ENCODE measurements at regions not wholly inside any gene's neighbourhood (a gene's known extent, or its start where the extent isn't known, plus 50 kb on each side); places are given as distances from the start of the nearest gene placed in this dataset.

DNA sequence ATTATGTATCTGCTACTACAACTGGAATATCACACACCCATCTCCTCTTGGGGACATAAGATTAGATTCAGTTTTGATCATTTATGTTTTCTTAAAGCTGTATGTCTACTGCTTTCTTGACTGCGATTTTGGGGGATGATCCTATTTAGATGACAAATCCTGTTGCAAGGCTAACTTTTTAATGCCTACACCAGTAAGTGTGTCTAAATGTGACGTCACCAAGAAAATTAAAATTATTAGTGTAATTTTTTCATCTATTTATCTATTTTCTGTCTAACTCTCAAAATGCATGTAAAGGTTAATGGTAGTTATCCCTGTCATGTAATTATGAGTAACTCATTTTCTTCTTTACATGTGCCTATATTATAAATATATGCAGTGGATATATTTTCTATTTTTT is 170.9 kb upstream of the PPFIA2 start:
- H3K4me3 ChIP-seq (ENCODE audit: low read depth, low read length) = no peak overlapping the region
- TF ChIP-seq, protein P1, sequence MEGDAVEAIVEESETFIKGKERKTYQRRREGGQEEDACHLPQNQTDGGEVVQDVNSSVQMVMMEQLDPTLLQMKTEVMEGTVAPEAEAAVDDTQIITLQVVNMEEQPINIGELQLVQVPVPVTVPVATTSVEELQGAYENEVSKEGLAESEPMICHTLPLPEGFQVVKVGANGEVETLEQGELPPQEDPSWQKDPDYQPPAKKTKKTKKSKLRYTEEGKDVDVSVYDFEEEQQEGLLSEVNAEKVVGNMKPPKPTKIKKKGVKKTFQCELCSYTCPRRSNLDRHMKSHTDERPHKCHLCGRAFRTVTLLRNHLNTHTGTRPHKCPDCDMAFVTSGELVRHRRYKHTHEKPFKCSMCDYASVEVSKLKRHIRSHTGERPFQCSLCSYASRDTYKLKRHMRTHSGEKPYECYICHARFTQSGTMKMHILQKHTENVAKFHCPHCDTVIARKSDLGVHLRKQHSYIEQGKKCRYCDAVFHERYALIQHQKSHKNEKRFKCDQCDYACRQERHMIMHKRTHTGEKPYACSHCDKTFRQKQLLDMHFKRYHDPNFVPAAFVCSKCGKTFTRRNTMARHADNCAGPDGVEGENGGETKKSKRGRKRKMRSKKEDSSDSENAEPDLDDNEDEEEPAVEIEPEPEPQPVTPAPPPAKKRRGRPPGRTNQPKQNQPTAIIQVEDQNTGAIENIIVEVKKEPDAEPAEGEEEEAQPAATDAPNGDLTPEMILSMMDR (IDR thresholded peaks at IDR 0.05; ENCODE audit: borderline replicate concordance, insufficient read depth, low read depth, low read length) = no peak

DNA sequence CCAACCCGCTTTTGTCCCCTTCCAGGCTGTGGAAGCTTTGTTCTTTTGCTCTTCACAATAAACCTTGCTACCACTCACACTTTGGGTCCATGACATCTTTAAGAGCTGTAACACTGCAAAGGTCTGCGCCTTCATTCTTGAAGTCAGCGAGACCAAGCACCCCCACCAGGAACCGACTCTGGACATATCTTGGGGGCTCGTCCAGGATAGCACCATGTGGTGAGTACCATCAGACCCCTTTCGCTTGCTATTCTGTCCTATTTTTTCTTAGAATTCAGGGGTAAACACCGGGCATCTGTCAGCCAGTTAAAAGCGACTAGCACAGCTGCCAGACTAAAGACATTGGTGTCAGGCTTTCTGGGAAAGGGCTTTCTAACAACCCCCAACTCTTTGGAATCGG is 137.6 kb upstream of the PPFIA2 start:
- TF ChIP-seq, protein P1 (IDR thresholded peaks at IDR 0.05; ENCODE audit: borderline replicate concordance, insufficient read depth, low read depth, low read length) = no peak
- no peak overlapping the region for H3K4me3 ChIP-seq (ENCODE audit: low read depth, low read length)

DNA sequence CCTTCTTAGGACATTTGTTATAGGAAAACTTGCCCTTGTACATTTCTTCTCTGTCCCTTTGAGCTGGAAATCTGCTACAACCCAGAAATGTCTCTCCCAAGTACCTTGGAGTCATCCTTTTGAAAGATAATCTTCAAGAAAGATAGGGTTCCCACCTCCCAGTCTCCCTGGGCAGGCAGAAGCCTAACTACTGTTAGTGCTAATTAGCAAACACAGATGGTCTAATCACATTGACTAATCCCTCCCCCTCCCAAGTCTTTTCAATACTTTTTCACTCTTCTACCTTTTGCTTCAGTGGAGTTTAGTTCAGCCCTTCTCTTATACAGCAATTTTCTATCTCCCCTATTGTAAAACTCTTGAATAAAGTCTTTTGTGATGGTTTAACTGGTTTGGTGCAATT is 129.8 kb upstream of the PPFIA2 start:
- H3K4me3 ChIP-seq (ENCODE audit: low read depth, low read length) = no peak overlapping the region
- TF ChIP-seq, protein P1 (IDR thresholded peaks at IDR 0.05; ENCODE audit: borderline replicate concordance, insufficient read depth, low read depth, low read length) = no peak

DNA sequence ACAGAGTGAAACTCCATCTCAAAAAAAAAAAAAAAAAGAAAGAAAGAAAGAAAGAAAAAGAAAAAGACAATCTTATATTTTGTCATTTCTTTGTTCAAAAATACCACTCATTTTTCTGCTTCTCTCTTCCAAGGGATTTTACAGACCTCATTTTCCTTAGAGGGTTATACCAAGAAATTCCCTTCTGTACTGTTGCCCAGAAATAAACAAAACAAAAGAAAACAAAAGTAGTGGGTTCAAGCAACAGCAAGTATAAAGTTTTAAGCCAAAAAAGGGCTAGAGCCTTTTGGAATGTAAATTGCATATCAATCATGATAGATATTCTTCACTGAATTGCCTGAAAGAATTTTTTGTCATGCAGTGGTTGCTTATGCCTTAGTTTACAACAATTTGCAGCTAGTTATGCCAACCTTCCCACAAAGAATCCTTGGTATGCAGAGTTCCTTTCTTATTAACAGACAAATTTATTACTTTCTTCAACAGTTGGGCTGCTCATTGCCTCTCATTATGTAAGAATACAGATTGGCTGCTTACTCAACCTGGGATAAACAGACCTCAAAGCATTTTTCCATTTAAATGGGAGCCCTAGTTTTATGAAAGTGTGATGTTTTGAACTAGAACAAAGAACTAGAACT is 129.1 kb upstream of the PPFIA2 start:
- TF ChIP-seq, protein P1 (IDR thresholded peaks at IDR 0.05; ENCODE audit: borderline replicate concordance, insufficient read depth, low read depth, low read length) = no peak
- H3K4me3 ChIP-seq (ENCODE audit: low read depth, low read length) = no peak overlapping the region

DNA sequence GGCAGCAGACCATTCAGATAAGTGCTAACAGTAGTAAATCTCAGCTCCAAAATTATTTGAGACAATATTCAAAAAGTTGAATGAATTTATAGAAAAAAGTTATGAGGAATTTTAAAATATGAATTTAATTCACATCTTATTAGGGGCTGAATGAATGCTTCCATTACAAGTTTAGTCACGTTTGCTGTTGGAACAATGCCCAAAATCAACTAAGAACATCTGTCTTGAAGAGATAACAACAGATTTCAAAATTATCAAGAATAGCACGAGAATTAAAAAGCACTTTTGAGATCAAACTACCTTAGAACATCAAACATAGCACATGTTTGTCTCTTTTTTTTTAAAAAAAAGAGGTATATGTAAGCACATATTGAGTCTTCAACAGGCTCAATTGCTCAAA is 115.4 kb upstream of the PPFIA2 start:
- H3K4me3 ChIP-seq (ENCODE audit: low read depth, low read length) = no peak overlapping the region
- TF ChIP-seq, protein P1 (IDR thresholded peaks at IDR 0.05; ENCODE audit: borderline replicate concordance, insufficient read depth, low read depth, low read length) = no peak

DNA sequence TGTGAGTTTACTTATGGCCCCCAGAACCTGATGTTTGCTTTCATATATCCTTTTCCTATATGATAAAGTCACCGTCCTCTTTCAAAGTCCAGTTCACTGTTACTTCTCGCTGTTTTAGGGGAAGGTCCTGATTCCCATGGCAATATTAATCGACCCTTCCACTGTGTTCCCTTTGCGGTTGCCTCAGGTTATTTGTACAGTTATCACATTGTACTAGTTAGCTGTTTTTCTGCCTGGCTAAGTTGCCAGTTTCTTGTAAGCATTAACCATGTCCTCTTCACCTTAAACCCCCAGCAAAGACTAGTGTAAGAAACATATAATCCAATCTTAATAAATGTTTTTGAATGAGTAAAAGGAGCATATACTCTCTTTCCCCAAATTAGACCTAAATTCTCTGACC is 115.0 kb upstream of the PPFIA2 start:
- no peak overlapping the region for H3K4me3 ChIP-seq (ENCODE audit: low read depth, low read length)
- TF ChIP-seq, protein P1 (IDR thresholded peaks at IDR 0.05; ENCODE audit: borderline replicate concordance, insufficient read depth, low read depth, low read length) = no peak

DNA sequence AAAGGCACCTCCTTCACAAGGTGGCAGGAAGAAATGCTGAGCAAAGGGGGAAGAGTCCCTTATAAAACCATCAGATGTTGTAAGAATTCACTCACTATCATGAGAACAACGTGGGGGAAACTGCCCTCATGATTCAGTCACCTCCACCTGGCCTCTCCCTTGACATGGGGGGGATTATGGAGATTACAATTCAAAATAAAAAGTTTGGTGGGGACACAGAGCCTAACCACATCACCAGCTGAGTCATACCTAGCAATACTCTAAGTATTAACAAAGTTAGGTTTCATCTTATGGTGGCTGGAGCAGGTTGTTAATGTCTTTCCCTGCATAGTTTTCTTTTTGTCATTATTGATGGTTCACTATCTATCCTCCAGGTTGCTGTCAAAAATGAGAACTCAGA is 113.2 kb upstream of the PPFIA2 start:
- H3K4me3 ChIP-seq (ENCODE audit: low read depth, low read length) = no peak overlapping the region
- TF ChIP-seq, protein P1 (IDR thresholded peaks at IDR 0.05; ENCODE audit: borderline replicate concordance, insufficient read depth, low read depth, low read length) = no peak

Measured in GM12875 (cell line).